Progenitor cell of endocrine pancreas (in vitro differentiated cells): ENCODE measurements at regions not wholly inside any gene's neighbourhood (a gene's known extent, or its start where the extent isn't known, plus 50 kb on each side); places are given as distances from the start of the nearest gene placed in this dataset.

Experiments
- DNase-seq: peaks from one replicate; pipeline ENCODE4 v3.0.0; 2021; ENCODE audit warnings: low spot score; ENCODE audit not compliant: unreplicated experiment
- H3K27ac Mint-ChIP-seq: 2 replicates; pipeline ENCODE4 v1.8.0; 2021; ENCODE audit warnings: mild to moderate bottlenecking, moderate library complexity, mixed read lengths
- H3K27me3 Mint-ChIP-seq: 2 replicates; pipeline ENCODE4 v1.8.0; 2021; ENCODE audit warnings: mixed read lengths
- H3K36me3 Mint-ChIP-seq: 2 replicates; pipeline ENCODE4 v1.8.0; 2022; ENCODE audit warnings: mixed read lengths; ENCODE audit not compliant: insufficient read depth
- H3K4me1 Mint-ChIP-seq: 2 replicates; pipeline ENCODE4 v1.8.0; 2021; ENCODE audit warnings: low read depth, mixed read lengths
- H3K4me3 Mint-ChIP-seq: 2 replicates; pipeline ENCODE4 v1.8.0; 2021; ENCODE audit warnings: low read depth, mild to moderate bottlenecking, moderate library complexity, mixed read lengths
- H3K9me3 Mint-ChIP-seq: 2 replicates; pipeline ENCODE4 v1.8.0; 2021; ENCODE audit warnings: low read depth, mixed read lengths
- CTCF ChIP-seq: fragments of 200-600 bp; sonication (generic); IDR thresholded peaks from one replicate; pipeline ENCODE4 v1.5.0; 2021; ENCODE audit warnings: antibody characterized with exemption, mild to moderate bottlenecking; ENCODE audit not compliant: unreplicated experiment

GRCh38 chr19:30149300-30149699 lies 207.3 kb downstream of the URI1 start:
- Mint-ChIP-seq H3K4me1 (peaks cover 3% of the 10 kb centered on the region), H3K36me3 (no peaks in the 10 kb centered on the region), H3K27ac (no peak overlapping the region)

DNA sequence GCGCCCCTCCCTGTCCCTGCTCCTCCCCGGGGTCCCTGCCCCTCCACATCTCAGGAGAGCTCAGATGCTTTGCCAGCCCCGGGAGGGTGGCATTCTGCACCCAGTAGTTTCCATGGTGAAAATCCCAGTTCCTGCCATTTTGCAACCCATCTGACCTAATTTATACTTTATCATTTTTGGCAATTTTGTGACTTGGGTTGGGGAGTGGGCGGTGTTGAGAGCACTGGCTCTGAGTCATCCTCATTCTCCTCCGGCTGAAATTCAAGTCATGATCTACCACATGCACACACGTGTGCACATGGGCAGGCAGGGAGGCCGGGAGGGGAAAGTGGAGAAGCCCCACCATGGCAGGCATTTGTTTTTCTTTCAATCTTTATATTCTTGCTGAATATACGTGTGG lies 208.6 kb downstream of the URI1 start:
- Mint-ChIP-seq H3K36me3 (no peaks in the 10 kb centered on the region), H3K27ac (no peak overlapping the region), H3K4me3 (no peak overlapping the region), H3K27me3 (peaks cover 4% of the 10 kb centered on the region), H3K4me1 (peaks cover 3% of the 10 kb centered on the region), H3K9me3 (no peaks in the 10 kb centered on the region)
- TF ChIP-seq CTCF: no peak
- DNase-seq: no peak

More at GRCh38 chr19:30149300-30149699, 207.3 kb downstream of the URI1 start:
- Mint-ChIP-seq H3K27me3 (no peaks in the 10 kb centered on the region), H3K9me3 (no peaks in the 10 kb centered on the region), H3K4me3 (no peak overlapping the region)
- DNase-seq: no peak
- TF ChIP-seq CTCF: no peak

GRCh38 chr19:30151081-30151480 lies 209.0 kb downstream of the URI1 start:
- no peak for TF ChIP-seq CTCF
- Mint-ChIP-seq H3K36me3 (no peaks in the 10 kb centered on the region), H3K27ac (no peak overlapping the region), H3K4me3 (no peak overlapping the region), H3K27me3 (peaks cover 5% of the 10 kb centered on the region), H3K4me1 (peaks cover 3% of the 10 kb centered on the region), H3K9me3 (no peaks in the 10 kb centered on the region)
- DNase-seq: no peak

DNA sequence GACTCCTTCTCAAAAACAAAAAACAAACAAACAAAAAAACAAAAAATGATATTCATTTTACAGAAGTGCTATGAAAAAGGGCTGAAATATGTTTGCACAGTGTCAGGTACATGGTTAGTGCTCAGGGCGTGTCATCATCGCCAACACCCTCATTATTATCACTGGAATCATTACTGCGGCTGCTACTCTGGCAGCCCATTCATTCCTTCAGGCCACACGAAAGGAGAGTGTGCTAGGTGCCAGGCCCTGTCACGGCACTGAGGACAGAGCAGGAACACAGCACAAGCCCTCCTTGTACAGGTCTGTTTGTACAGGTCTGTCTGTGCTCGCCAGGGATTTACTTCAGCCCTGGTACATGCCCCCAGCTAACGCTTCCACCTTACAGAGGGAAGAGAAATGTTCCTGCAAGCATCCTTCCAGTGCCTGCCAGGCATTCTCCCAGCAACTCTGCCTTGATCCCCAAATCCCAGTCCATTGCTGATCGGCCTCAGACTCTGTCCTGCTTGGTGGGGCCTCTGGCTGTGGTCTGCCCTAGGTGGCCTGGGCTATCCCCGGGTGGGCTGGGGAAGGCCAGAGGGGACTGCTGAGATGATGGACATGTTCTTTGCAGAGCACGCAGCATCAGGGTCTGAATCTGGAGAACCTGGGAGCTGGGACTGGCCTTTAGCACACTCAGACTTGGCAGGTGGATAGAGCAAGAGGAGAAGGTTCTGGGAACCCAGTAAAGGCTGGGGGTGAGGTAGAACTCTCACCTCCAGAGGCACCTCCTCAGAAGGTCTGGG lies 210.7 kb downstream of the URI1 start:
- Mint-ChIP-seq H3K9me3 (no peaks in the 10 kb centered on the region), H3K27ac (no peak overlapping the region), H3K36me3 (no peaks in the 10 kb centered on the region), H3K27me3 (peaks cover 8% of the 10 kb centered on the region), H3K4me3 (no peak overlapping the region), H3K4me1 (peaks cover 3% of the 10 kb centered on the region)
- no peak for DNase-seq
- no peak for TF ChIP-seq CTCF

DNA sequence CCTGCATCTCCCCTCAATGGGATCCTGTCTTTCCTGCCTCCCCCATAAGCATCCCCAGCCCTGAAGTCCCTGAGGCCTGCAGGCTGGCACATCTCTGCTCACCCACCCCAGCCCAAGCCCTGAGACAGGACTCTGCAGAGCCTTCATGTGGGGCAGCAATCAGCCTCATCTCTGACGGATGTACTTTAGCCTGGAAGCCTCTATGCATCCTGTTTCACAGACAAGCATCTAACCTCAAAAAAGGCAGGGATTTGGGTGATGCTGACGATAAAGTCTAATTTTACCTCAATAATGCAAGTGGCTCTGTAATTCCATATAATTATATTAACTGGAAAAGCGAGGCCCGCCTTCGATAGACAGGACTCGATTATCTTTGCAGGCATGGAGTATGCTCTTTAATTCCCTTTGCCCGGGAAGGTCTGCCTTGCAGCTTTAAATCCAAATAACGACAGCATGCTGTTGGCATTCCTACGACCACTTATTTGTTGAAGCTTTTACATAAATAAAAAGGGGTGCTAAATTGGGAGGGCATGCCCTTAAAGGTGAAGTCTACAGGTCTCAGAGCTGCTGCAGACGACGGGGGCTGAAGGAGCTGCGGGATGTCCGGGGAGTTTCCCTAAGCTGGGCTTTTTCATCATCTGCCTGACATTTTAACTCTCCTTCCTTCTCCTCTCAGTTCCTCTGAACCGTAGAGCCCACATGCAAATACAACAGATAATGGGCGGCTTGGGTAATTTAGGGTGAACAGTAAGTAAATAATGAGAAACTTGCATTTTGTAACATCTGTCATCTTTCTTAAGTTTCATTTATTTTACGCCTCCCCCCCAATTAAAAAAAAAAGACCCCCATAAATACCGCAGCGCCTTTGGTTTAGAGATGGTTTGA lies 211.5 kb downstream of the URI1 start:
- Mint-ChIP-seq H3K27ac (no peak overlapping the region), H3K36me3 (no peaks in the 10 kb centered on the region), H3K4me3 (no peak overlapping the region), H3K4me1 (no peaks in the 10 kb centered on the region), H3K27me3 (peaks cover 8% of the 10 kb centered on the region), H3K9me3 (no peaks in the 10 kb centered on the region)
- no peak for TF ChIP-seq CTCF
- DNase-seq: no peak
